CD14-positive monocyte (primary cell): ENCODE measurements at regions not wholly inside any gene's neighbourhood (a gene's known extent, or its start where the extent isn't known, plus 50 kb on each side); places are given as distances from the start of the nearest gene placed in this dataset.

Source experiments
- DNase-seq, 3 donors: peaks; one replicate each; pipeline ENCODE4 v3.0.0-alpha.2; 2011 to 2022
- H2AFZ ChIP-seq: 2 replicates; pipeline ENCODE4 v1.6.0; 2012; ENCODE audit warnings: mild to moderate bottlenecking, low read depth, low read length, inconsistent platforms; ENCODE audit not compliant: insufficient read depth, poor library complexity, severe bottlenecking
- H3K27ac ChIP-seq, 2 donors: 1 replicate in 1 of 2; 2 replicates in 1 of 2; pipeline ENCODE4 v1.5.1; 2012 to 2013; ENCODE audit warnings: low read length in 2 of 2, control low read depth in 1 of 2, inconsistent platforms in 1 of 2, low read depth in 1 of 2, mild to moderate bottlenecking in 1 of 2
- H3K27me3 ChIP-seq, 2 donors: one replicate each; pipeline versions ENCODE4 v1.6.0 to v1.6.1; 2011 to 2013; ENCODE audit warnings: low read length in 2 of 2; ENCODE audit not compliant: control insufficient read depth in 2 of 2, insufficient read depth in 2 of 2
- H3K36me3 ChIP-seq, 2 donors: replicated peaks in 1 of 2; 1 replicate in 1 of 2; 2 replicates in 1 of 2; pipeline versions ENCODE4 v1.5.1 to v1.6.1; 2012 to 2013; ENCODE audit warnings: low read length in 2 of 2, control low read depth in 1 of 2, inconsistent platforms in 1 of 2, mild to moderate bottlenecking in 1 of 2; ENCODE audit not compliant: insufficient read depth in 2 of 2, control insufficient read depth in 1 of 2
- H3K4me1 ChIP-seq, 2 donors: 1 replicate in 1 of 2; 2 replicates in 1 of 2; pipeline versions ENCODE4 v1.5.1 to v1.6.1; 2012 to 2013; ENCODE audit warnings: low read length in 2 of 2, control low read depth in 1 of 2, inconsistent platforms in 1 of 2, mild to moderate bottlenecking in 1 of 2, moderate library complexity in 1 of 2; ENCODE audit not compliant: insufficient read depth in 2 of 2, control insufficient read depth in 1 of 2
- H3K4me2 ChIP-seq: replicated peaks from 2 replicates; pipeline ENCODE3; 2012; ENCODE audit warnings: low read length, moderate library complexity, mild to moderate bottlenecking; ENCODE audit not compliant: poor library complexity, severe bottlenecking; ENCODE audit errors: extremely low read depth
- H3K4me3 ChIP-seq, 3 experiments: fragments of 200-600 bp in 1 of 3; sonication (generic) in 1 of 3; replicated peaks in 1 of 3; 1 replicate in 2 of 3; 2 replicates in 1 of 3; pipeline ENCODE4 v1.5.1; 2011 to 2013; ENCODE audit warnings: low read length in 3 of 3, mild to moderate bottlenecking in 3 of 3, control low read depth in 2 of 3, low read depth in 2 of 3, inconsistent platforms in 1 of 3, moderate library complexity in 1 of 3
- H3K79me2 ChIP-seq: 2 replicates; pipeline ENCODE4 v1.6.0; 2012; ENCODE audit warnings: mild to moderate bottlenecking, control low read depth, inconsistent platforms, low read length, moderate library complexity; ENCODE audit not compliant: insufficient read depth
- H3K9ac ChIP-seq: 2 replicates; pipeline ENCODE4 v1.6.0; 2017; ENCODE audit warnings: low read length, mild to moderate bottlenecking; ENCODE audit not compliant: insufficient read depth, poor library complexity, severe bottlenecking
- H3K9me3 ChIP-seq, 2 donors: replicated peaks in 1 of 2; 1 replicate in 1 of 2; 2 replicates in 1 of 2; pipeline versions ENCODE4 v1.5.1 to v1.6.1; 2012 to 2013; ENCODE audit warnings: low read length in 2 of 2, control low read depth in 1 of 2; ENCODE audit not compliant: control insufficient read depth in 1 of 2, insufficient read depth in 1 of 2
- H4K20me1 ChIP-seq: 2 replicates; pipeline ENCODE4 v1.6.0; 2012; ENCODE audit warnings: mild to moderate bottlenecking, low read length, control low read depth, moderate library complexity; ENCODE audit not compliant: insufficient read depth
- H3K27ac Mint-ChIP-seq, 7 donors: one replicate each; pipeline ENCODE4 v1.8.0; 2020; ENCODE audit warnings: mild to moderate bottlenecking in 7 of 7, mixed read lengths in 7 of 7, moderate library complexity in 6 of 7, inconsistent platforms in 2 of 7
- H3K27me3 Mint-ChIP-seq, 3 donors: one replicate each; pipeline ENCODE4 v1.8.0; 2021 to 2022; ENCODE audit warnings: low read depth in 3 of 3, mild to moderate bottlenecking in 3 of 3, mixed read lengths in 3 of 3, moderate library complexity in 3 of 3, inconsistent platforms in 1 of 3
- H3K36me3 Mint-ChIP-seq, 2 donors: one replicate each; pipeline ENCODE4 v1.8.0; 2020; ENCODE audit warnings: mixed read lengths in 2 of 2, inconsistent platforms in 1 of 2, mild to moderate bottlenecking in 1 of 2
- H3K4me1 Mint-ChIP-seq: one replicate; pipeline ENCODE4 v1.8.0; 2020; ENCODE audit warnings: mild to moderate bottlenecking, mixed read lengths
- H3K4me3 Mint-ChIP-seq, 2 donors: one replicate each; pipeline ENCODE4 v1.8.0; 2020; ENCODE audit warnings: mild to moderate bottlenecking in 2 of 2, mixed read lengths in 2 of 2, moderate library complexity in 1 of 2
- H3K9me3 Mint-ChIP-seq, 7 donors: one replicate each; pipeline ENCODE4 v1.8.0; 2020 to 2022; ENCODE audit warnings: mixed read lengths in 7 of 7, mild to moderate bottlenecking in 6 of 7, moderate library complexity in 6 of 7, inconsistent platforms in 2 of 7
- CTCF ChIP-seq: fragments of 200-600 bp; IDR thresholded peaks from one replicate; pipeline ENCODE4 v1.8.0; 2022; ENCODE audit warnings: antibody characterized with exemption, mild to moderate bottlenecking
- WGBS: methylation state at CpG from one replicate; pipeline ENCODE4 v1.1.5; 2013; ENCODE audit warnings: missing lambda C conversion rate; ENCODE audit not compliant: insufficient coverage; 5-methylcytosine and 5-hydroxymethylcytosine counted together
- intact Hi-C, 2 donors: fragments of 100-400 bp; cut with micrococcal nuclease; formaldehyde crosslinking; loops; one replicate each; pipeline versions ENCODE4 v1.15.0 to v1.15.1; 2023

DNA sequence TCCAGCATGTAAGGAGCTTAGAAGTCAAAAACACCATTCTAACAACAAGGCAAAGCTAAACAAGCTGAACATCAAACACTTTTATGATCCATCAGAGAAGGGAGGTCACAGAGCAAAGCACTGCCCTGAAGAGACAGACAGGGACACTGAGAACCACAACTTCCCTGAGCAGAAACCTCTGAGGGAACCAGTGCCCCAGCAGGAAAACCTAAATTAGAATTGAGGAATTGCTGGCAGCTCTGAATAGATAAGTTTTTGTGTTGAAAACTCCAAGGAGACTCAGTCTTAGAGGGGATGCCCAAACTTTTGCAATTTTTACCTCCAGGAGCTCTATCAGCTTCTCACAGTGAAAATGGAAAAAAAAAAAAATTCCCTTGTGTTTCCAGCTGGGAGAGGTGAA lies 83.0 kb upstream of the MAPK10 start:
- no peak overlapping the region for H3K4me3 Mint-ChIP-seq
- peaks cover 0 to 7% (median 4%) of the 10 kb centered on the region in 7 donors for H3K9me3 Mint-ChIP-seq
- no peaks in the 10 kb centered on the region for H3K4me1 ChIP-seq
- H3K27me3 Mint-ChIP-seq = no peaks in the 10 kb centered on the region
- H3K9me3 ChIP-seq = no peaks in the 10 kb centered on the region
- no peak overlapping the region for H3K4me2 ChIP-seq
- no peak overlapping the region for H3K4me3 ChIP-seq
- no peak overlapping the region for H3K27ac Mint-ChIP-seq
- no peaks in the 10 kb centered on the region for H4K20me1 ChIP-seq
- TF ChIP-seq CTCF = no peak
- H3K27ac ChIP-seq = no peak overlapping the region
- no peaks in the 10 kb centered on the region for H3K27me3 ChIP-seq
- H3K4me1 Mint-ChIP-seq = peaks cover 7% of the 10 kb centered on the region
- no peaks in the 10 kb centered on the region for H3K79me2 ChIP-seq
- H3K9ac ChIP-seq = no peak overlapping the region
- no peak overlapping the region for H2AFZ ChIP-seq
- H3K36me3 ChIP-seq = no peaks in the 10 kb centered on the region
- DNase-seq = no peak
- no peaks in the 10 kb centered on the region for H3K36me3 Mint-ChIP-seq
- intact Hi-C loops = no loop called here

DNA sequence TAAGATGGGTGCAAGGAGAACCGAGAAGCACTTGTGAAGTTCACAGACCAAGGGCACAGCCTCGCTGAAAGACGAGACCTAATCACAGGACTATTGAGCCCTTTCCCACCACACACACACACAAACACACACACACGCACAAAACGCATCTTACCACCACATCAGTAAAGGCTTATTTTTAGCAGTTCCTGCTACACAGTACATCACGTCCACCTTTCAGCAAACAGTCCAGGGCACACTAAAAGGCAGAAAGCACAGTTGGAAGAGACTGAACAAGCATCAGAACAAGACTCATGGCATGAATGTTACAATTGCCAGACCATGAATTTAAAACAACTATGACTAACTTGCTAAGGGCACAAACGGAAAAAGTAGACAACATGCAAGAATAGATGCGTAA lies 83.6 kb upstream of the MAPK10 start:
- H3K27ac ChIP-seq = no peak overlapping the region
- intact Hi-C loops = no loop called here
- no peaks in the 10 kb centered on the region for H3K4me1 ChIP-seq
- H3K4me2 ChIP-seq = no peak overlapping the region
- no peak overlapping the region for H3K9ac ChIP-seq
- no peaks in the 10 kb centered on the region for H3K79me2 ChIP-seq
- Mint-ChIP-seq H3K4me3 (no peak overlapping the region), H3K9me3 (peaks cover 0 to 7% (median 4%) of the 10 kb centered on the region in 7 donors), H3K27me3 (no peaks in the 10 kb centered on the region), H3K27ac (no peak overlapping the region), H3K36me3 (no peaks in the 10 kb centered on the region), H3K4me1 (peaks cover 7% of the 10 kb centered on the region)
- H3K27me3 ChIP-seq = no peaks in the 10 kb centered on the region
- no peak for TF ChIP-seq CTCF
- 54% methylated on average over 7 of the region's 8 CpGs for WGBS
- no peaks in the 10 kb centered on the region for H3K36me3 ChIP-seq
- H3K9me3 ChIP-seq = no peaks in the 10 kb centered on the region
- DNase-seq = no peak
- no peak overlapping the region for H2AFZ ChIP-seq
- H4K20me1 ChIP-seq = no peaks in the 10 kb centered on the region
- H3K4me3 ChIP-seq = no peak overlapping the region
